ENCODE measurements at regions not wholly inside any gene's neighbourhood (a gene's known extent, or its start where the extent isn't known, plus 50 kb on each side); places are given as distances from the start of the nearest gene placed in this dataset.

- Histone ChIP-seq H3K9me3 (ENCODE audit: control insufficient read depth, insufficient read depth, low read length) (no peaks in the 10 kb centered on the region), H3K36me3 (ENCODE audit: insufficient read depth, low read length) (no peaks in the 10 kb centered on the region), H3K4me1 (ENCODE audit: insufficient read depth, low read length) (no peaks in the 10 kb centered on the region), H3K9ac (ENCODE audit: low read depth, low read length) (no peak overlapping the region)
Observed at GRCh38 chr20:10893321-10893720, 219.5 kb upstream of the JAG1 start.

GRCh38 chr20:10897336-10897735 is 223.5 kb upstream of the JAG1 start:
- H3K36me3 ChIP-seq (ENCODE audit: insufficient read depth, low read length) = no peaks in the 10 kb centered on the region
- no peaks in the 10 kb centered on the region for H3K4me1 ChIP-seq (ENCODE audit: insufficient read depth, low read length)

GRCh38 chr20:10898552-10898951 is 224.8 kb upstream of the JAG1 start:
- Histone ChIP-seq H3K4me1 (ENCODE audit: insufficient read depth, low read length) (peaks cover 4% of the 10 kb centered on the region; the same call in 1 of the 2 replicates), H3K9me3 (ENCODE audit: control insufficient read depth, insufficient read depth, low read length) (no peaks in the 10 kb centered on the region), H3K9ac (ENCODE audit: low read depth, low read length) (no peak overlapping the region), H3K36me3 (ENCODE audit: insufficient read depth, low read length) (no peaks in the 10 kb centered on the region)

More at GRCh38 chr20:10897336-10897735, 223.5 kb upstream of the JAG1 start:
- Histone ChIP-seq H3K9ac (ENCODE audit: low read depth, low read length) (no peak overlapping the region), H3K9me3 (ENCODE audit: control insufficient read depth, insufficient read depth, low read length) (no peaks in the 10 kb centered on the region)

- no peaks in the 10 kb centered on the region for H3K36me3 ChIP-seq (ENCODE audit: insufficient read depth, low read length)
- H3K4me1 ChIP-seq (ENCODE audit: insufficient read depth, low read length) = peaks cover 7% of the 10 kb centered on the region; the same call in 1 of the 2 replicates
- no peak overlapping the region for H3K9ac ChIP-seq (ENCODE audit: low read depth, low read length)
- no peaks in the 10 kb centered on the region for H3K9me3 ChIP-seq (ENCODE audit: control insufficient read depth, insufficient read depth, low read length)
Observed at GRCh38 chr20:10902174-10902573, 228.4 kb upstream of the JAG1 start.

GRCh38 chr20:10902576-10903282 is 228.9 kb upstream of the JAG1 start:
- no peaks in the 10 kb centered on the region for H3K36me3 ChIP-seq (ENCODE audit: insufficient read depth, low read length)
- H3K9me3 ChIP-seq (ENCODE audit: control insufficient read depth, insufficient read depth, low read length) = no peaks in the 10 kb centered on the region
- H3K9ac ChIP-seq (ENCODE audit: low read depth, low read length) = no peak overlapping the region
- H3K4me1 ChIP-seq (ENCODE audit: insufficient read depth, low read length) = peaks cover 7% of the 10 kb centered on the region; the same call in 1 of the 2 replicates

GRCh38 chr20:10906834-10907233 is 233.0 kb upstream of the JAG1 start:
- Histone ChIP-seq H3K36me3 (ENCODE audit: insufficient read depth, low read length) (no peaks in the 10 kb centered on the region), H3K4me1 (ENCODE audit: insufficient read depth, low read length) (peaks cover 7% of the 10 kb centered on the region; the same call in 1 of the 2 replicates), H3K9me3 (ENCODE audit: control insufficient read depth, insufficient read depth, low read length) (no peaks in the 10 kb centered on the region), H3K9ac (ENCODE audit: low read depth, low read length) (no peak overlapping the region)

- Histone ChIP-seq H3K9ac (ENCODE audit: low read depth, low read length) (no peak overlapping the region), H3K4me1 (ENCODE audit: insufficient read depth, low read length) (no peaks in the 10 kb centered on the region), H3K9me3 (ENCODE audit: control insufficient read depth, insufficient read depth, low read length) (no peaks in the 10 kb centered on the region), H3K36me3 (ENCODE audit: insufficient read depth, low read length) (no peaks in the 10 kb centered on the region)
Observed at GRCh38 chr20:10909803-10910202, 236.0 kb upstream of the JAG1 start.

- no peak overlapping the region for H3K9ac ChIP-seq (ENCODE audit: low read depth, low read length)
- no peaks in the 10 kb centered on the region for H3K4me1 ChIP-seq (ENCODE audit: insufficient read depth, low read length)
- no peaks in the 10 kb centered on the region for H3K9me3 ChIP-seq (ENCODE audit: control insufficient read depth, insufficient read depth, low read length)
- H3K36me3 ChIP-seq (ENCODE audit: insufficient read depth, low read length) = no peaks in the 10 kb centered on the region
Observed at GRCh38 chr20:10910535-10911178, 236.9 kb upstream of the JAG1 start.

- Histone ChIP-seq H3K9me3 (ENCODE audit: control insufficient read depth, insufficient read depth, low read length) (no peaks in the 10 kb centered on the region), H3K9ac (ENCODE audit: low read depth, low read length) (no peak overlapping the region), H3K4me1 (ENCODE audit: insufficient read depth, low read length) (no peaks in the 10 kb centered on the region), H3K36me3 (ENCODE audit: insufficient read depth, low read length) (no peaks in the 10 kb centered on the region)
Observed at GRCh38 chr20:10911298-10911697, 237.5 kb upstream of the JAG1 start.

GRCh38 chr20:10915815-10916214 is 242.0 kb upstream of the JAG1 start:
- Histone ChIP-seq H3K36me3 (ENCODE audit: insufficient read depth, low read length) (no peaks in the 10 kb centered on the region), H3K9me3 (ENCODE audit: control insufficient read depth, insufficient read depth, low read length) (no peaks in the 10 kb centered on the region; the same call in 1 of the 2 replicates), H3K4me1 (ENCODE audit: insufficient read depth, low read length) (no peaks in the 10 kb centered on the region), H3K9ac (ENCODE audit: low read depth, low read length) (no peak overlapping the region)

- Histone ChIP-seq H3K9me3 (ENCODE audit: control insufficient read depth, insufficient read depth, low read length) (no peaks in the 10 kb centered on the region; the same call in 1 of the 2 replicates), H3K9ac (ENCODE audit: low read depth, low read length) (no peak overlapping the region), H3K4me1 (ENCODE audit: insufficient read depth, low read length) (no peaks in the 10 kb centered on the region), H3K36me3 (ENCODE audit: insufficient read depth, low read length) (no peaks in the 10 kb centered on the region)
Observed at GRCh38 chr20:10916312-10916711, 242.5 kb upstream of the JAG1 start.

- no peaks in the 10 kb centered on the region; the same call in 1 of the 2 replicates for H3K9me3 ChIP-seq (ENCODE audit: control insufficient read depth, insufficient read depth, low read length)
- no peaks in the 10 kb centered on the region for H3K36me3 ChIP-seq (ENCODE audit: insufficient read depth, low read length)
- H3K4me1 ChIP-seq (ENCODE audit: insufficient read depth, low read length) = peaks cover 4% of the 10 kb centered on the region
- no peak overlapping the region for H3K9ac ChIP-seq (ENCODE audit: low read depth, low read length)
Observed at GRCh38 chr20:10917826-10918225, 244.0 kb upstream of the JAG1 start.

- Histone ChIP-seq H3K36me3 (ENCODE audit: insufficient read depth, low read length) (no peaks in the 10 kb centered on the region), H3K4me1 (ENCODE audit: insufficient read depth, low read length) (peaks cover 9% of the 10 kb centered on the region), H3K9me3 (ENCODE audit: control insufficient read depth, insufficient read depth, low read length) (no peaks in the 10 kb centered on the region; the same call in 1 of the 2 replicates), H3K9ac (ENCODE audit: low read depth, low read length) (no peak overlapping the region)
Observed at GRCh38 chr20:10919396-10920140, 245.8 kb upstream of the JAG1 start.

GRCh38 chr20:10920396-10920795 is 246.6 kb upstream of the JAG1 start:
- no peaks in the 10 kb centered on the region for H3K36me3 ChIP-seq (ENCODE audit: insufficient read depth, low read length)

More at GRCh38 chr20:10920396-10920795, 246.6 kb upstream of the JAG1 start:
- Histone ChIP-seq H3K9ac (ENCODE audit: low read depth, low read length) (no peak overlapping the region), H3K4me1 (ENCODE audit: insufficient read depth, low read length) (peaks cover 9% of the 10 kb centered on the region), H3K9me3 (ENCODE audit: control insufficient read depth, insufficient read depth, low read length) (no peaks in the 10 kb centered on the region; the same call in 1 of the 2 replicates)
